HEK293 (cell line): ENCODE measurements at regions not wholly inside any gene's neighbourhood (a gene's known extent, or its start where the extent isn't known, plus 50 kb on each side); places are given as distances from the start of the nearest gene placed in this dataset.

Experiments used
- CTCF ChIA-PET: fragments of 350-600 bp; formaldehyde crosslinking; extraction: SDS; loops from one replicate; lab custom pipeline; 2021; ENCODE audit warnings: antibody characterized with exemption; lab: Yijun Ruan, JAX
- POLR2A ChIA-PET: fragments of 300-600 bp; formaldehyde crosslinking; extraction: SDS; loops from one replicate; lab custom pipeline; 2020; ENCODE audit warnings: antibody characterized with exemption, inconsistent platforms; lab: Yijun Ruan, JAX
- H3K27ac ChIP-seq: fragments of 200-500 bp; sonication (Bioruptor generic); 2 replicates; pipeline ENCODE4 v1.5.1; 2014; ENCODE audit warnings: low read depth, low read length, control low read depth, inconsistent platforms; ENCODE audit errors: extremely low read depth
- H3K36me3 ChIP-seq, 2 experiments: fragments of 200-500 bp in 1 of 2; sonication (Bioruptor generic) in 1 of 2; 1 replicate in 1 of 2; 2 replicates in 1 of 2; pipeline ENCODE4 v1.5.1; 2014 to 2017; ENCODE audit warnings: inconsistent platforms in 2 of 2, low read length in 2 of 2; ENCODE audit not compliant: control insufficient read depth in 2 of 2, insufficient read depth in 1 of 2
- H3K4me1 ChIP-seq: fragments of 200-500 bp; sonication (Bioruptor generic); 2 replicates; pipeline ENCODE4 v1.5.1; 2014; ENCODE audit warnings: mild to moderate bottlenecking, low read length, inconsistent platforms; ENCODE audit not compliant: control insufficient read depth, insufficient read depth
- H3K4me3 ChIP-seq: 2 replicates; pipeline ENCODE4 v1.5.1; 2011; ENCODE audit warnings: low read depth, mild to moderate bottlenecking, control low read depth, low read length, moderate library complexity
- H3K9me3 ChIP-seq: fragments of 200-500 bp; sonication (Bioruptor generic); 2 replicates; pipeline ENCODE4 v1.5.1; 2014; ENCODE audit warnings: low read depth, low read length, inconsistent platforms; ENCODE audit not compliant: control insufficient read depth, insufficient read depth
- ATF2 ChIP-seq: fragments of 450-650 bp; formaldehyde crosslinking; IDR thresholded peaks from 2 replicates; pipeline ENCODE4 v1.5.1; 2016; ENCODE audit warnings: missing biosample characterization, missing genetic modification characterization, low read depth
- ELK4 ChIP-seq: IDR thresholded peaks from 2 replicates; pipeline ENCODE4 v1.6.1; 2011; ENCODE audit warnings: mild to moderate bottlenecking, low read depth, low read length, borderline replicate concordance
- MYNN ChIP-seq: fragments of 450-650 bp; formaldehyde crosslinking; IDR thresholded peaks from 2 replicates; pipeline ENCODE4 v1.5.1; 2016; ENCODE audit warnings: missing biosample characterization, missing genetic modification characterization, borderline replicate concordance
- MZF1 ChIP-seq: fragments of 450-650 bp; formaldehyde crosslinking; IDR thresholded peaks from 2 replicates; pipeline ENCODE4 v1.5.1; 2017; ENCODE audit warnings: missing biosample characterization, missing genetic modification characterization, borderline replicate concordance
- PRDM1 ChIP-seq: fragments of 450-650 bp; formaldehyde crosslinking; IDR thresholded peaks from 2 replicates; pipeline ENCODE4; 2016; ENCODE audit warnings: missing biosample characterization, missing genetic modification characterization
- TSHZ1 ChIP-seq: fragments of 450-650 bp; formaldehyde crosslinking; IDR thresholded peaks from 2 replicates; pipeline ENCODE4 v1.5.1; 2016; ENCODE audit warnings: missing biosample characterization, missing genetic modification characterization, borderline replicate concordance
- YY1 ChIP-seq: fragments of 450-650 bp; formaldehyde crosslinking; IDR thresholded peaks from 2 replicates; pipeline ENCODE4 v1.5.1; 2018; ENCODE audit warnings: missing biosample characterization, missing genetic modification characterization
- YY2 ChIP-seq: fragments of 450-650 bp; formaldehyde crosslinking; IDR thresholded peaks from 2 replicates; pipeline ENCODE4 v1.5.1; 2016; ENCODE audit warnings: missing biosample characterization, missing genetic modification characterization
- ZFP37 ChIP-seq: fragments of 450-650 bp; formaldehyde crosslinking; IDR thresholded peaks from 2 replicates; pipeline ENCODE4 v1.5.1; 2016; ENCODE audit warnings: missing biosample characterization, missing genetic modification characterization
- ZNF121 ChIP-seq: fragments of 450-650 bp; formaldehyde crosslinking; IDR thresholded peaks from 2 replicates; pipeline ENCODE4 v1.5.1; 2016; ENCODE audit warnings: missing biosample characterization, missing genetic modification characterization
- ZNF140 ChIP-seq: fragments of 450-650 bp; formaldehyde crosslinking; IDR thresholded peaks from 2 replicates; pipeline ENCODE4 v1.5.1; 2016; ENCODE audit warnings: missing biosample characterization, missing genetic modification characterization
- ZNF514 ChIP-seq: fragments of 450-650 bp; formaldehyde crosslinking; IDR thresholded peaks from 2 replicates; pipeline ENCODE4 v1.5.1; 2016; ENCODE audit warnings: missing biosample characterization, missing genetic modification characterization
- ZNF518A ChIP-seq: fragments of 450-650 bp; formaldehyde crosslinking; conservative IDR thresholded peaks from 2 replicates; pipeline ENCODE4 v1.5.1; 2016; ENCODE audit warnings: low read depth, missing biosample characterization, missing genetic modification characterization
- ZNF548 ChIP-seq: fragments of 450-650 bp; formaldehyde crosslinking; IDR thresholded peaks from 2 replicates; pipeline ENCODE4 v1.5.1; 2016; ENCODE audit warnings: missing biosample characterization, missing genetic modification characterization
- ZNF596 ChIP-seq: fragments of 450-650 bp; IDR thresholded peaks from 2 replicates; pipeline ENCODE4 v1.5.0; 2018; ENCODE audit warnings: missing biosample characterization, mild to moderate bottlenecking, missing genetic modification characterization, moderate library complexity
- ZNF654 ChIP-seq: fragments of 450-650 bp; formaldehyde crosslinking; IDR thresholded peaks from 2 replicates; pipeline ENCODE4 v1.5.1; 2016; ENCODE audit warnings: low read depth, missing biosample characterization, missing genetic modification characterization

GRCh38 chr5:29867155-29867554 is 1326.3 kb upstream of the CDH6 start:
- TF ChIP-seq YY2 (tag by site-specific recombination) (no peak), MZF1 (tag by site-specific recombination) (no peak), MYNN (tag by site-specific recombination) (no peak), ELK4 (no peak)
- no peak overlapping the region for H3K4me3 ChIP-seq
- H3K27ac ChIP-seq, result no peak overlapping the region
- no peaks in the 10 kb centered on the region for H3K36me3 ChIP-seq
- ChIA-PET CTCF (no interaction called here), POLR2A (no interaction called here)
- H3K9me3 ChIP-seq, result no peaks in the 10 kb centered on the region
- no peaks in the 10 kb centered on the region for H3K4me1 ChIP-seq

- CTCF ChIA-PET, result interaction anchor here (0.8 kb wide), 1 partner anchor 69 kb away, joined by 3 read pairs; no protein-coding TSS in a partner anchor
- H3K36me3 ChIP-seq, result no peaks in the 10 kb centered on the region
Observed at GRCh38 chr5:29853711-29854220, 1339.7 kb upstream of the CDH6 start.

GRCh38 chr5:29852329-29852728 is 1341.2 kb upstream of the CDH6 start:
- Histone ChIP-seq H3K36me3 (no peaks in the 10 kb centered on the region), H3K4me1 (no peaks in the 10 kb centered on the region), H3K4me3 (no peak overlapping the region), H3K9me3 (no peaks in the 10 kb centered on the region), H3K27ac (no peak overlapping the region)
- ChIA-PET CTCF (no interaction called here), POLR2A (no interaction called here)
- TF ChIP-seq ZNF121 (tag by site-specific recombination), result no peak
- TF ChIP-seq ZNF654 (tag by site-specific recombination), result no peak
- TF ChIP-seq ZNF518A (tag by site-specific recombination), result no peak
- no peak for TF ChIP-seq YY2 (tag by site-specific recombination)
- TF ChIP-seq ZNF514, result no peak
- no peak for TF ChIP-seq PRDM1
- TF ChIP-seq ZNF596 (tag by site-specific recombination), result no peak
- TF ChIP-seq MZF1 (tag by site-specific recombination), result no peak

More at GRCh38 chr5:29853711-29854220, 1339.7 kb upstream of the CDH6 start:
- Histone ChIP-seq H3K9me3 (no peaks in the 10 kb centered on the region), H3K4me3 (no peak overlapping the region), H3K4me1 (no peaks in the 10 kb centered on the region), H3K27ac (no peak overlapping the region)
- POLR2A ChIA-PET, result no interaction called here
- no peak for TF ChIP-seq ZNF140 (tag by site-specific recombination)
- no peak for TF ChIP-seq ATF2 (tag by site-specific recombination)
- TF ChIP-seq YY1 (tag by site-specific recombination), result no peak
- no peak for TF ChIP-seq TSHZ1 (tag by site-specific recombination)
- no peak for TF ChIP-seq ZFP37 (tag by site-specific recombination)
- no peak for TF ChIP-seq ZNF548 (tag by site-specific recombination)
